Stimulated activated CD4-positive, alpha-beta T cell treated with anti-CD3 and anti-CD28 coated beads, Interleukin-4, amount 100 ng/mL, for 1 hour (primary cell): ENCODE measurements at regions not wholly inside any gene's neighbourhood (a gene's known extent, or its start where the extent isn't known, plus 50 kb on each side); places are given as distances from the start of the nearest gene placed in this dataset.
"Not testable (repeated sequence)": the region's sequence is repeated elsewhere in the genome, so short reads cannot be mapped to it uniquely, and the experiment has no call there.

ENCODE experiments used
- DNase-seq: peaks from one replicate; pipeline ENCODE4 v3.0.0-alpha.2; 2020

DNA sequence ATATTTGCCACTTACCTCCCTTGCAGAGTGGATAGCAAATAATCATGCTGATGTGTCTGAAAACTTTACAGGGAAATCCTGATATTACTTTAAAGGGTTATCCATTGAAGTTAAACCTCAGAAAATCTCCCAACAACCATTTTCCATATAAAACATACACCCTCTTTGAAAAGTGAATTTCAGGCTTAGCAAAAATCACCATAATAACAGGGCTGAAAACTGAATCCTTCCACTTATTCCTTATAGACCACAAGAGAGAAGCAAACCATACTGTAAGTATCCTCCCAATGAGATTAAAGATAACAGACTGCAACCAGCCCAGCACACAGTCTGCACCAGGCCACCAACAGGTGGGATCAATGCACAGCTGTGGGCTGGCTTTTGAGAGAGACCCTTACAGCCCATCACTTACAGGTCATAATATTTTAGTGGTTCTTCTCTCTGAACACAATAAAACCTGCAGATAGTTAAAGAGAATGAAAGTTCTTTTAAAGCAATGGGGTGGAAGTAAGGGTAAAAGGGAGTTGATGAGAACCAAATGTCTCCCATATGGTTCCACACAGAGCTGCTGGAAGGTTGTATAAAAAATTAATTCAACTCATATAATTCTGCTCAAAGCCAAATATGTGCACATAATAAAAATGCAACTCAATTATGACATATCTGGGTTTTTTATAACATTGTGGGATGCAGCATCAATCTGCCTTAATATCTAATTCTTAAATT, 376.2 kb upstream of the GRAMD2B start:
- DNase-seq = no peak

- DNase-seq = no peak
Measured at GRCh38 chr5:126052120-126052519, 371.1 kb upstream of the GRAMD2B start.

DNA sequence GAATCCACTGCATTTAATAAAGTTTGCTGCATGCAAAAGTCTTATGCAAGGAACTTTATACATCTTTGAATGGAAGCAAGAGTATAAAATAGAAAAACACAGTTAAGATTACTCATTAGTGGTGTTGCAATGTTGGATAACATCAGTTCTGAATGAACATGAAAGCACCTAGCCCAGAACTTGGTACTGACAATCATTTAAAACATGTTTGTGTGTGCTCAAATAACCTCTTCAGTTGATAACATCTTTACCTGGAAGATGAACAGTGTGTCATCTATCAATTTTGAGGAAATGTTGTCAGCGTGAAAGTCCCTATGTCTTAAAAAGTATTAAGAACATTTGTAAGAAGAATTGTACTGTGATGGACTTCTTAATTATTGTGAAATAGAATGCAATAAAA, 370.4 kb upstream of the GRAMD2B start:
- DNase-seq = no peak

GRCh38 chr5:126053630-126054029, 369.6 kb upstream of the GRAMD2B start:
- DNase-seq = no peak

GRCh38 chr5:126054577-126055347, 368.4 kb upstream of the GRAMD2B start:
- no peak for DNase-seq

DNA sequence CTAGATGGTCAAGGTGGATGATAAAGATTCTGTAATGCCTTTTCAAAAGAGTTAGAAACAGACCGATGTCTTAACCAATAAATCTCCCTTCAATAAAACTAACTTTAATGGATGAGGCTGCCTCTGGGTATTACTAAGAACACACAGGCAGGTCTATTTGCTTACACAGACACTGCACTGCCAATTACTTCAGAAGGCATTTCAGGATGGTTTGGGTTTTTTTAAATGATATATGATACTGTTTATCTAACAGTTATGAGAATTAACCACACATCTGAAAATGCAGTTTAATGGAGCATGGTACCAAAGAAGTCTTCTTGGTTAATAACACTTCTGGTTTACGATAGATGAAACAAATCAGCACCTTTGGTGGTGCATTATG, 367.9 kb upstream of the GRAMD2B start:
- no peak for DNase-seq

DNA sequence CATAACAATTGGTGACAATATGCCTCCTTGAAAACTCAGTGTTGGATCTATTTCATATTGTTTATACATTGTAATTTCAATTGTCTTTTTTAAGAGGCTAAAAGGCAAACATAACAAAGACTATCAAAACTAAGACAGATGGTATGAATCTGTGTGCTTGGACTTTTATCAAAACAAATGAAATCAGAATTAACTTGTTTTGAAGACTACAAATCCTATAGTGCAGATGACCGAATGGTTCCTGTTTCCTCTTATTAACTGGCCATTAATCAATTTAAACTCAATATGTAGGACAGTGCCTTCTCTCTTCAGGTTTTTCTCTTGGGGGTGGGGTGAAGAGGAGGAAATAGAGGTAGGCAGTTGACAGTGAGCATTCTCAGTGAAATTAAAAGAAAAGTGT, 366.9 kb upstream of the GRAMD2B start:
- DNase-seq = no peak

DNA sequence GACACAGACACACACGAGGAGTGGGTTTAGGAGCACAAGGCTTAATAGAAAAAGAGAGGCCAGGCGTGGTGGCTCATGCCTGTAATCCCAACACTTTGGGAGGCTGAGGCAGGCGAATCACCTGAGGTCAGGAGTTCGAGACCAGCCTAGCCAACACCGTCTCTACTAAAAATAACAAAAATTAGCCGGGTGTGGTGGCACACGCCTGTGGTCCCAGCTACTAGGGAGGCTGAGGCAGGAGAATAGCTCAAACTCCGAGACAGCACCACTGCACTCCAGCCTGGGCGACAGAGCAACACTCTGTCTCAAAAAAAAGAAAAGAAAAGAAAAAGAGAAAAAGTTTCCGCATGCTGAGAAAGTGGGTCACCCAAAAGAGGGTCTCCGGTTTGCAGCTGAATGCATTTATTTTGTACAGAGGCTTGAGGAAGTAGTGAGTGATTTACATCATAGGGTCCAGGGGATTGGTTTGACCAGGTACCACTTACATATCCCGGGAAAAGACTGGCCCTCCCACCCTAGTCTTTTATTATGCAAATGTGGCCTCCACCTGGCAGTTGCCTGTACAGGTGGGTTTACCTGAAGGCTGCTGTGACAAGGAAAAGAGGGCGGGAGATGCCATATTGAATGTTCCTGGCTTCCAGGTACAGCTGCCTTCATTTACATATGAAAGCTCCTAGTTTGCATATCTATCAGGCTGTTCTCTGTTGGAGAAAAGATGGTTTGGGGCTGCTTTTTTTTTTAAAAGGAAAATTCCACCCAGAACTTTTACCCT, 366.2 kb upstream of the GRAMD2B start:
- DNase-seq = no peak

- not testable (repeated sequence) for DNase-seq
Measured at GRCh38 chr5:126058392-126058791, 364.8 kb upstream of the GRAMD2B start.

- DNase-seq = no peak
Measured at GRCh38 chr5:126062398-126063221, 360.6 kb upstream of the GRAMD2B start.

- DNase-seq = no peak
Measured at GRCh38 chr5:126065061-126065460, 358.1 kb upstream of the GRAMD2B start.

DNA sequence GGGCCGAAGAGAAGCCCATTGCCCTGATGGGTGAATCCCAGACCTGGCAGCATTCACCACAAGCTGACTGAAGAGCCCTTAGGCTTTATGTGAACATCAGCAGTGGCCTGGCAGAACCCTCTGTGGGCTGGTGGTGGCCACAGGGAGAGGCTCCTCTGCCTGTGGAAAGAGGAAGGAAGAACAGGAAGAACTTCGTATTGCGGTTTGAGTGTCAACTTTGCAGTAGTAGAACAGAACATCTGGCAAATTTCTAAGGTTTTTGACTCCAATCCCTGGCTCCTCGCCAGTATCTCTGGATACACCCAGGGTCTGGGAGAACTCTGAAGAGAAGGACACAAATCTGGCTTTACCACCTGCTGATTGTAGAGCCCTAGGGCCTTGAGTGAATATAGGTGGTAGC, 356.4 kb upstream of the GRAMD2B start:
- DNase-seq = no peak

GRCh38 chr5:126067404-126067803, 355.8 kb upstream of the GRAMD2B start:
- no peak for DNase-seq

DNA sequence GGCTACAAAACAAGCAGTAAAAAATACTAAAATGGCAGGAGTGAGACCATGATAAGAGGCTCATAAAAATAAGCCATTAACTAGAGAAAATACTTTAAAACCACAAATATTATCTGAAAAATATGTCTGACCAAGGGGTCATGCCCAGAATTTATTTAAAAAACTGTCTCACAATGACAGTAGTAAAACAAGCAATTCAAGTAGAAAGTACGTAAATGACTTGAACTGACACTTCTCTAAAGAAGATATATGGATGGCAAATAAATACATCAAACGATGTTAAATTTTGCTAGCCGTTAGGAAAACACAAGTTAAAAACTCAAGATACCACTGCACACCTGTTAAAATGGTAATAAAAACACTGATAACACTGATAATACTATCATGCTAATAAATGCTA, 353.9 kb upstream of the GRAMD2B start:
- DNase-seq = no peak

DNA sequence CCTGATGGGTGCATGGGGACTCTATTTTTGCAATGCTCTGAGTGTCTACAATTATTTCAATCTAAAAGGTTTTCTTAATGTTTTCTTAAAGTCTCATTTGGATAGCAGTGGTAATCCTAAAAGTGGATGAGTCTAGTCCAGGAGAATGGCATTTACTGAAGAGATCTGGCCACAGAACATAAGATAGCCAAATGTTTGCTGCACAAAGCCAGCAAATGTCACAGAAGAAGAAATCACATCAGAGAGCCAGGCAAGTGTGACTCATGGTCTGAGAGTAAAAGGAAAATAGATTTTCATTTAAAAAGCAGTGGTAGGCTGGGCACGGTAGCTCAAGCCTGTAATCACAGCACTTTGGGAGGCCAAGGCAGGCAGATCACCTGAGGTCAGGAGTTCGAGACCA, 352.7 kb upstream of the GRAMD2B start:
- DNase-seq = no peak

- no peak for DNase-seq
Measured at GRCh38 chr5:126074538-126074937, 348.7 kb upstream of the GRAMD2B start.

DNA sequence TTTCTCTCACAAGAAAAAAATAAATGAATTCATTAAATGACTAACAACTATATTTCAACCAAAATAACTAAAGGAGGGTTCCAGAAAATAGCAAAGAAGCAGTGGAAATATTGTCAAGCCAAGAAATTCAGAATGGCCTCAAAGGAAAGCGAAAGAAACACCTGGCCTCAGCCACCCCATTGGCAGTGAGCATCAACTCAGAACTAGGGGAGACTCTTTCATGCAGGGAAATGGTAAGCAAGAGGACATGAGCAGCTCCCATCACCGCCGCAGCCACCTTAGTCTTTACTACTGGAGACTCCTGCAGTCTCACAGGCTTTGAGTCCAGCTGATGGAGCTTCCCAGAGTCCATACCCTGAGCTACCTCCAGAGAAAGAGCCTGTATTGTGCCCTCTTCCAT, 343.9 kb upstream of the GRAMD2B start:
- DNase-seq = no peak

DNA sequence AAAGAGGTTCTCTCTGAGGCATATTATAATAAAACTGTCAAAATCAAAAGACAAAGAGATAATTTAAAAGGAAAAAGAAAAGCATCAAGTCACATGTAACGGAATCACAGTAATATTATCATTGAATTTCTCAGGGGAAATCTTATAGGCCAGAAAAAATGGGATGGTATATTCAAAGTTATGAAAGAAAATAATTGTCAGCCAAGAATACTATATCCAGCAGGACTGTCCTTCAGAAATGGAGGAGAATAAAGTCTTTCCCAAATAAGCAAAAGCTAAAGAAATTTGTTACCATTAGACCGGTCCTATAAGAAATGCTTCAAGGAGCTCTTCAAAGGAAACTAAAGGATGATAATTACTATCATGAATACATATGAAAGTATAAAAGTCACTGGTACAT, 342.0 kb upstream of the GRAMD2B start:
- DNase-seq = no peak

GRCh38 chr5:126093041-126093440, 330.2 kb upstream of the GRAMD2B start:
- no peak for DNase-seq

GRCh38 chr5:126093718-126094117, 329.5 kb upstream of the GRAMD2B start:
- DNase-seq = no peak

DNA sequence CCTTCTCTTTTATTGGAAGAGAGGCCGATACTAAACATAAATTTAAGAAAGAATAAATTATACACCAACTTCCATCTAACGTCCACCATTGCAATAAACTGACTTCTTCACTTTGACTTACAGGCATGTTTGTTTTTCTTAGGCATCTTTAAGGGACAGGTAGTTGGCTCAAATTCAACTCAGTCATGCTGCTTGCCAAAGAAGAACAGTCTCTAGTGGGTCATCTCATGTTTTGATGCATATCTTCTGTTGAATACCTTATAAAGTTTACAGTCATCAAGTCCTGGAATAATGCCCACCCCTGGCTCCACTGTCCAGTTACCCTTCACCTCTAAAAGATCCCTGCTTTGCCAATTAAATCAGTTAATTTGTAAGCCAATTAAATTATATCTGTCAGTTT, 328.2 kb upstream of the GRAMD2B start:
- no peak for DNase-seq

DNA sequence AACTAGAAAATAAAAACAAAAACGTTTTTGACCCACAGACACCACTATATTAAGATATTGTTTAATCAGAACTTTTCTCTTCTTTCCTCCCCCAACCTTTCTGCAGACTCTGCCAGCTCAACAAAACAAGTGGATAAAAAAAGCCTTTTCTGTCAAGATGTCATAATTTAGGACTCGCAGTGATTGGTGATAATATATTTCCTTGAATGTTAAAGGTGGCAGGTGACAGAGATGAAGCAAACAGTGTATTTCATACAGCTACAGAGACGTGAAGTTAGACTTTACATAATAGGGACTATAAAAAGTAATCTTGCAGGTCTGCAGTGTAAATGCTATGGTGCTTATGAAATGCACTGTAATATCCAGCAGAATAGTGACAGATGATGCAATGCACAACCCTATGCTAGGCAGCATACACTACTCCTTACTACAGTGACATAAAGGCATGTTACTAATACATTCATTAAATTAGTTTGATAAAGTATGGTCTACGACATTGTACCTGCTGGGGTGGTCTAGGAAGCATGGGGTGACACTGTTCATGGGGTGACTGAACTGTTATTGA, 326.7 kb upstream of the GRAMD2B start:
- DNase-seq = no peak

DNA sequence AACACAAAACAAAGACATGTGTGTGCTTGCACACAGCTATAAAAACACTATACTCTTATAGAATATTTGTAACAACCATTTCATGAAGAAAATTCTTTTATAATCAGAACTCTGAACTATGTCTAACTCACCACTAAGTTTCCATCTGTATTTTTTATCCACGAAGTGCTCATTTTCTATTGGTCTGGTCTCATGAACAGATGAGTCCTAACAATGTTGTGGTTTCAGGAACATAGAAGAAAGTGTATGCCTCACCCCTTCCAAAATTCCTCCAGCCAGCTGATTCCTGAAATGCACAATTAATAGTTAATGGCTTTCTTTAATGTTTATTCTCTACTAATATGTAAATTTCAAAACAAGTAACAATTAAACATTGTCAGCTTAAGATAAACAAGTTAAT, 325.3 kb upstream of the GRAMD2B start:
- no peak for DNase-seq
